Astrocyte (in vitro differentiated cells and primary cell): ENCODE measurements at regions not wholly inside any gene's neighbourhood (a gene's known extent, or its start where the extent isn't known, plus 50 kb on each side); places are given as distances from the start of the nearest gene placed in this dataset.
"Not testable (repeated sequence)": the region's sequence is repeated elsewhere in the genome, so short reads cannot be mapped to it uniquely, and the experiment has no call there.

ENCODE experiments used
- DNase-seq: peaks from one replicate; pipeline ENCODE4 v3.0.0-alpha.2; 2010; ENCODE audit warnings: low read depth
- FAIRE-seq: peaks from 2 replicates; lab custom pipeline; 2011; peaks lifted over from hg19 to GRCh38; lab: Jason Lieb, UNC
- H2AFZ ChIP-seq: 2 replicates; pipeline ENCODE4 v1.6.0; 2012; ENCODE audit warnings: low read depth, low read length, inconsistent platforms
- H3K27ac ChIP-seq: 2 replicates; pipeline ENCODE4 v1.5.1; 2011; ENCODE audit warnings: low read depth, low read length, inconsistent platforms
- H3K27me3 ChIP-seq: 2 replicates; pipeline ENCODE4 v1.6.0; 2011; ENCODE audit warnings: low read length, inconsistent platforms; ENCODE audit not compliant: insufficient read depth
- H3K36me3 ChIP-seq: 2 replicates; pipeline ENCODE4 v1.5.1; 2011; ENCODE audit warnings: low read length, inconsistent platforms; ENCODE audit not compliant: insufficient read depth
- H3K4me1 ChIP-seq: 2 replicates; pipeline ENCODE4 v1.5.1; 2011; ENCODE audit warnings: low read length, inconsistent platforms; ENCODE audit not compliant: insufficient read depth
- H3K4me2 ChIP-seq: 2 replicates; pipeline ENCODE4 v1.6.0; 2012; ENCODE audit warnings: low read length, inconsistent platforms
- H3K4me3 ChIP-seq: 2 replicates; pipeline ENCODE4 v1.5.1; 2011; ENCODE audit warnings: low read depth, mild to moderate bottlenecking, low read length, inconsistent platforms; ENCODE audit not compliant: insufficient read depth
- H3K79me2 ChIP-seq: 2 replicates; pipeline ENCODE4 v1.6.0; 2012; ENCODE audit warnings: mild to moderate bottlenecking, low read length, inconsistent platforms; ENCODE audit not compliant: insufficient read depth
- H3K9ac ChIP-seq: 2 replicates; pipeline ENCODE4 v1.6.0; 2012; ENCODE audit warnings: mild to moderate bottlenecking, low read length, inconsistent platforms
- H3K9me3 ChIP-seq: 2 replicates; pipeline ENCODE4 v1.5.1; 2012; ENCODE audit warnings: low read depth, mild to moderate bottlenecking, low read length, inconsistent platforms; ENCODE audit not compliant: insufficient read depth
- H4K20me1 ChIP-seq: 2 replicates; pipeline ENCODE4 v1.6.0; 2012; ENCODE audit warnings: low read length, inconsistent platforms; ENCODE audit not compliant: insufficient read depth
- H3K27ac Mint-ChIP-seq: one replicate; pipeline ENCODE4 v1.8.0; 2021; ENCODE audit warnings: mild to moderate bottlenecking, mixed read lengths; ENCODE audit not compliant: unreplicated experiment
- H3K27me3 Mint-ChIP-seq: one replicate; pipeline ENCODE4 v1.8.0; 2021; ENCODE audit warnings: low read depth, mixed read lengths; ENCODE audit not compliant: unreplicated experiment
- H3K36me3 Mint-ChIP-seq: one replicate; pipeline ENCODE4 v1.8.0; 2021; ENCODE audit warnings: low read depth, mixed read lengths; ENCODE audit not compliant: unreplicated experiment
- H3K4me1 Mint-ChIP-seq: one replicate; pipeline ENCODE4 v1.8.0; 2021; ENCODE audit warnings: low read depth, mixed read lengths; ENCODE audit not compliant: unreplicated experiment
- H3K4me3 Mint-ChIP-seq: one replicate; pipeline ENCODE4 v1.8.0; 2021; ENCODE audit warnings: mild to moderate bottlenecking, moderate library complexity, mixed read lengths; ENCODE audit not compliant: unreplicated experiment
- H3K9me3 Mint-ChIP-seq: one replicate; pipeline ENCODE4 v1.8.0; 2021; ENCODE audit warnings: mild to moderate bottlenecking, mixed read lengths; ENCODE audit not compliant: unreplicated experiment
- EZH2 ChIP-seq: IDR thresholded peaks from 2 replicates; pipeline ENCODE4 v1.6.1; 2012; ENCODE audit warnings: mild to moderate bottlenecking, low read length, inconsistent platforms; ENCODE audit not compliant: insufficient read depth
- TF ChIP-seq, protein P1 (sequence below): IDR thresholded peaks from 2 replicates; pipeline ENCODE4 v1.5.1; 2011; ENCODE audit warnings: low read depth, mild to moderate bottlenecking, inconsistent platforms, low read length, moderate library complexity; ENCODE audit not compliant: insufficient read depth

GRCh38 chr13:34738254-34738992 lies 203.6 kb upstream of the NBEA start:
- Histone ChIP-seq H3K36me3 (no peaks in the 10 kb centered on the region), H3K4me3 (no peak overlapping the region), H3K9me3 (no peaks in the 10 kb centered on the region), H4K20me1 (no peaks in the 10 kb centered on the region), H3K79me2 (no peaks in the 10 kb centered on the region), H2AFZ (no peak overlapping the region), H3K27me3 (no peaks in the 10 kb centered on the region), H3K4me2 (no peak overlapping the region), H3K4me1 (no peaks in the 10 kb centered on the region), H3K9ac (no peak overlapping the region), H3K27ac (no peak overlapping the region)
- no peak overlapping the region for H3K27ac Mint-ChIP-seq
- no peak for DNase-seq
- TF ChIP-seq EZH2 = no peak
- TF ChIP-seq, protein P1, sequence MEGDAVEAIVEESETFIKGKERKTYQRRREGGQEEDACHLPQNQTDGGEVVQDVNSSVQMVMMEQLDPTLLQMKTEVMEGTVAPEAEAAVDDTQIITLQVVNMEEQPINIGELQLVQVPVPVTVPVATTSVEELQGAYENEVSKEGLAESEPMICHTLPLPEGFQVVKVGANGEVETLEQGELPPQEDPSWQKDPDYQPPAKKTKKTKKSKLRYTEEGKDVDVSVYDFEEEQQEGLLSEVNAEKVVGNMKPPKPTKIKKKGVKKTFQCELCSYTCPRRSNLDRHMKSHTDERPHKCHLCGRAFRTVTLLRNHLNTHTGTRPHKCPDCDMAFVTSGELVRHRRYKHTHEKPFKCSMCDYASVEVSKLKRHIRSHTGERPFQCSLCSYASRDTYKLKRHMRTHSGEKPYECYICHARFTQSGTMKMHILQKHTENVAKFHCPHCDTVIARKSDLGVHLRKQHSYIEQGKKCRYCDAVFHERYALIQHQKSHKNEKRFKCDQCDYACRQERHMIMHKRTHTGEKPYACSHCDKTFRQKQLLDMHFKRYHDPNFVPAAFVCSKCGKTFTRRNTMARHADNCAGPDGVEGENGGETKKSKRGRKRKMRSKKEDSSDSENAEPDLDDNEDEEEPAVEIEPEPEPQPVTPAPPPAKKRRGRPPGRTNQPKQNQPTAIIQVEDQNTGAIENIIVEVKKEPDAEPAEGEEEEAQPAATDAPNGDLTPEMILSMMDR = no peak
- no peak for FAIRE-seq
- H3K9me3 Mint-ChIP-seq = no peaks in the 10 kb centered on the region
- H3K4me1 Mint-ChIP-seq = no peaks in the 10 kb centered on the region
- H3K36me3 Mint-ChIP-seq = no peaks in the 10 kb centered on the region
- H3K4me3 Mint-ChIP-seq = no peak overlapping the region
- no peaks in the 10 kb centered on the region for H3K27me3 Mint-ChIP-seq

- H3K4me1 ChIP-seq, H3K27ac Mint-ChIP-seq, H3K9me3 ChIP-seq, H3K36me3 Mint-ChIP-seq, H3K27ac ChIP-seq, H3K9me3 Mint-ChIP-seq, H2AFZ ChIP-seq, H3K27me3 Mint-ChIP-seq, H4K20me1 ChIP-seq, H3K79me2 ChIP-seq, H3K9ac ChIP-seq, H3K36me3 ChIP-seq, H3K27me3 ChIP-seq, DNase-seq, H3K4me1 Mint-ChIP-seq, H3K4me3 Mint-ChIP-seq, FAIRE-seq, H3K4me3 ChIP-seq, H3K4me2 ChIP-seq: not testable (repeated sequence)
Observed at GRCh38 chr13:34747056-34747455, 195.0 kb upstream of the NBEA start.

DNA sequence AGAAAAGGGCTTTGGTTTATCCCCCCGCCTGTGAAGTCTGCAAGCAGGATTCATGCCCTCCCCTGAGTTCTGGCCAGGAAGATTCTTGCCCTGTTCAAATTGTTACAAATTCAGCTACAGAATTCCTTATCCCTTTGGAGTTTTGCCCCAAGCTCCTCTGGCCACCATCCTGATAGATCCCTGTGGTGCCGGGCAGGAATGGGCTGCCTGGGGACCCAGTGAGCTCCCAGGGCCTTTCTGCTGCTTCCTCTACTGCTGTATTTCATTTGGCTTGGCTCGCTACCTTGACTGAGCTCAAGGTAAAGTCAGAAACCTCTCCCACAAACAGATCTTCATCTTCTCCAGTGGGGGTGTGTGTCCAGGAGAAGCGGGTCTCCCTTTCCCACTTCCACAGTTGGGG lies 194.6 kb upstream of the NBEA start:
- no peak overlapping the region for H3K27ac Mint-ChIP-seq
- Histone ChIP-seq H2AFZ (no peak overlapping the region), H4K20me1 (no peaks in the 10 kb centered on the region), H3K4me2 (no peak overlapping the region), H3K36me3 (no peaks in the 10 kb centered on the region), H3K9ac (no peak overlapping the region), H3K4me1 (no peaks in the 10 kb centered on the region), H3K4me3 (no peak overlapping the region), H3K79me2 (no peaks in the 10 kb centered on the region), H3K27me3 (no peaks in the 10 kb centered on the region), H3K27ac (no peak overlapping the region), H3K9me3 (no peaks in the 10 kb centered on the region)
- FAIRE-seq (no peak), DNase-seq (no peak)
- H3K27me3 Mint-ChIP-seq = peaks cover 2% of the 10 kb centered on the region
- H3K9me3 Mint-ChIP-seq = peaks cover 1% of the 10 kb centered on the region
- H3K4me3 Mint-ChIP-seq = no peak overlapping the region
- TF ChIP-seq, protein P1 = no peak
- no peak for TF ChIP-seq EZH2
- H3K4me1 Mint-ChIP-seq = peaks cover 7% of the 10 kb centered on the region
- no peaks in the 10 kb centered on the region for H3K36me3 Mint-ChIP-seq
